ENCODE measurements at regions not wholly inside any gene's neighbourhood (a gene's known extent, or its start where the extent isn't known, plus 50 kb on each side); places are given as distances from the start of the nearest gene placed in this dataset.

- H3K14ac ChIP-seq (ENCODE audit: insufficient read length): no peak overlapping the region
- no peak overlapping the region for H3K4me3 ChIP-seq (ENCODE audit: extremely low read depth in 1 of 4, insufficient read depth in 2 of 4, low read depth in 3 of 4, low read length in 4 of 4)
- no peak overlapping the region for H4K5ac ChIP-seq (ENCODE audit: insufficient read length, low read depth, low read length)
- no peak overlapping the region for H3K4ac ChIP-seq (replicated peaks; ENCODE audit: insufficient read length, low read depth, low read length)
- no peak overlapping the region for H3K56ac ChIP-seq (replicated peaks; ENCODE audit: insufficient read length, low read depth, low read length)
- no peaks in the 10 kb centered on the region for H3K23me2 ChIP-seq (ENCODE audit: low read depth, low read length)
- H3K27ac ChIP-seq (ENCODE audit: low read depth, low read length): no peak overlapping the region
- no peak overlapping the region for H3K9ac ChIP-seq (replicated peaks in 1 of 4; ENCODE audit: extremely low read depth in 1 of 4, low read depth in 3 of 4, low read length in 3 of 4)
- no peaks in the 10 kb centered on the region for H3K4me1 ChIP-seq (replicated peaks in 1 of 4; ENCODE audit: control insufficient read depth in 3 of 4, insufficient read depth in 4 of 4, low read length in 3 of 4)
- no peak for DNase-seq (ENCODE audit: low read depth in 1 of 2, low spot score in 2 of 2)
- no peak overlapping the region for H2BK12ac ChIP-seq (ENCODE audit: low read depth, low read length)
- no peak overlapping the region for H2AFZ ChIP-seq (ENCODE audit: low read length)
- no peaks in the 10 kb centered on the region for H3K36me3 ChIP-seq (ENCODE audit: control insufficient read depth in 2 of 4, insufficient read depth in 4 of 4, low read length in 3 of 4)
- H2BK5ac ChIP-seq (ENCODE audit: low read depth, low read length): no peak overlapping the region
- no peaks in the 10 kb centered on the region for H3K9me3 ChIP-seq (ENCODE audit: insufficient read depth in 2 of 2, low read depth in 1 of 2, low read length in 1 of 2)
- no peaks in the 10 kb centered on the region for H3K79me2 ChIP-seq (ENCODE audit: control insufficient read depth in 1 of 2, insufficient read depth in 2 of 2, low read length in 2 of 2)
- H2BK120ac ChIP-seq (replicated peaks; ENCODE audit: low read depth, low read length): no peak overlapping the region
- POLR2A ChIA-PET (ENCODE audit: partially characterized antibody): no interaction called here
- H3K79me1 ChIP-seq (ENCODE audit: low read depth, low read length): no peaks in the 10 kb centered on the region
- no peak overlapping the region for H2AK5ac ChIP-seq (ENCODE audit: low read depth, low read length)
- no peak overlapping the region for H2BK15ac ChIP-seq (ENCODE audit: low read length)
- H4K91ac ChIP-seq (replicated peaks; ENCODE audit: insufficient read length, low read length): no peak overlapping the region
- H3K4me2 ChIP-seq (ENCODE audit: insufficient read depth in 1 of 2, low read depth in 2 of 2, low read length in 2 of 2): no peak overlapping the region
- H4K8ac ChIP-seq (ENCODE audit: extremely low read depth, insufficient read depth, low read length): no peak overlapping the region
- H3K23ac ChIP-seq (ENCODE audit: insufficient read length): no peak overlapping the region
- no peak for FAIRE-seq
- TF ChIP-seq SIX5 (IDR thresholded peaks at IDR 0.05; ENCODE audit: low read depth, low read length): no peak
- no peak for TF ChIP-seq TAF1 (IDR thresholded peaks at IDR 0.05; ENCODE audit: low read depth, low read length)
- H3K27me3 ChIP-seq (replicated peaks in 1 of 4; ENCODE audit: control insufficient read depth in 3 of 4, extremely low read depth in 1 of 4, insufficient read depth in 3 of 4, low read length in 3 of 4): no peaks in the 10 kb centered on the region
- CTCF ChIA-PET (ENCODE audit: partially characterized antibody): no interaction called here
- no peak overlapping the region for H3K18ac ChIP-seq (ENCODE audit: extremely low read depth, low read length)
- H2BK20ac ChIP-seq (ENCODE audit: low read length): no peak overlapping the region
- WGBS, 2 experiments (ENCODE audit: extremely low coverage in 1 of 2, insufficient coverage in 1 of 2, insufficient read length in 1 of 2, insufficient replicate concordance in 2 of 2, low coverage in 1 of 2, low lambda C conversion rate in 2 of 2, missing lambda C conversion rate in 1 of 2): 86% methylated on average over 3 of the region's 3 CpGs; no CpG with 5 or more reads in 1 of the 2 experiments
- H4K20me1 ChIP-seq (replicated peaks in 1 of 2; ENCODE audit: control insufficient read depth in 1 of 2, insufficient read depth in 2 of 2, low read length in 2 of 2): no peaks in the 10 kb centered on the region
These were observed 247.4 kb upstream of the CELF4 start for GRCh38 chr18:37812961-37813360.

All from H1 (cell line).